ENCODE measurements at regions not wholly inside any gene's neighbourhood (a gene's known extent, or its start where the extent isn't known, plus 50 kb on each side); places are given as distances from the start of the nearest gene placed in this dataset.

DNA sequence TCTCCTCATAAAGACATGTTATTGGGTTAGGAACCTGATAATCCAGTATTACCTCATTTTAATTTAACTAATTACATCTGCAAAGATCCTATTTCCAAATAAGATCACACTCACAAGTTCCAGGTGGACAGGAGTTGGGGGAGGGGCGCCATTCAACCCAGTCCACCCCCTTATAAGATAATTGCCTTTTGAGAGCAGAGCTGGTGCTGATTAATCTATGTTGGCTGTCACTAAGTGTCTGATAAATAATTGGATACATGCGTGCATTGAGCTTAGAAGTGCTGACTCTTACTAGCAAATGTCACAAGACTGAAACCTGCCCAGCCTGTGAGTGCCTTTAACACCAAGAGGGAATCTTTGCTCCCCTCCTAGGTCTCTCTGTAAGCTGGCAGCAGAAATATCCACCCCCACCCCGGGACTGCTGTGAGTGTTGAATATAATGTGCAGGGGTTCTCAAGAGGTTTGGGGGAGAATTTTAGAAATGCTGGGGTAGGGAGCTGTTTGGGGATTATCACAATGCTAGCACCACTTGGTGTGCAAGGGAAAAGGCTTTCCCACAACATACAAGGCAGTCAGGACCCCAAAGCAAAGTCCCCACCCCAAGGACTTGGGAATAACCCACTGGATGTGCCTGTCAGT is 87.5 kb downstream of the ANKRD60 start:
- H3K36me3 ChIP-seq (ENCODE audit: insufficient read depth, low read length, poor library complexity, severe bottlenecking), result no peaks in the 10 kb centered on the region
- ChIA-PET CTCF (no interaction called here), POLR2A (ENCODE audit: low non-redundant PET) (no interaction called here)
- BruUV-seq (replicated peaks), result no TSS peak
- no peaks in the 10 kb centered on the region for H3K9me3 ChIP-seq (ENCODE audit: low read depth, low read length, poor library complexity, severe bottlenecking)
- H3K4me3 ChIP-seq (ENCODE audit: low read depth, low read length, poor library complexity, severe bottlenecking), result no peak overlapping the region
- peaks cover 18% of the 10 kb centered on the region for H3K27me3 ChIP-seq (replicated peaks; ENCODE audit: insufficient read depth, low read depth, low read length, poor library complexity)
- no peak for TF ChIP-seq EZH2 (IDR thresholded peaks at IDR 0.05; ENCODE audit: borderline replicate concordance, low read depth, low read length, poor library complexity, severe bottlenecking)
- TF ChIP-seq, protein P1, sequence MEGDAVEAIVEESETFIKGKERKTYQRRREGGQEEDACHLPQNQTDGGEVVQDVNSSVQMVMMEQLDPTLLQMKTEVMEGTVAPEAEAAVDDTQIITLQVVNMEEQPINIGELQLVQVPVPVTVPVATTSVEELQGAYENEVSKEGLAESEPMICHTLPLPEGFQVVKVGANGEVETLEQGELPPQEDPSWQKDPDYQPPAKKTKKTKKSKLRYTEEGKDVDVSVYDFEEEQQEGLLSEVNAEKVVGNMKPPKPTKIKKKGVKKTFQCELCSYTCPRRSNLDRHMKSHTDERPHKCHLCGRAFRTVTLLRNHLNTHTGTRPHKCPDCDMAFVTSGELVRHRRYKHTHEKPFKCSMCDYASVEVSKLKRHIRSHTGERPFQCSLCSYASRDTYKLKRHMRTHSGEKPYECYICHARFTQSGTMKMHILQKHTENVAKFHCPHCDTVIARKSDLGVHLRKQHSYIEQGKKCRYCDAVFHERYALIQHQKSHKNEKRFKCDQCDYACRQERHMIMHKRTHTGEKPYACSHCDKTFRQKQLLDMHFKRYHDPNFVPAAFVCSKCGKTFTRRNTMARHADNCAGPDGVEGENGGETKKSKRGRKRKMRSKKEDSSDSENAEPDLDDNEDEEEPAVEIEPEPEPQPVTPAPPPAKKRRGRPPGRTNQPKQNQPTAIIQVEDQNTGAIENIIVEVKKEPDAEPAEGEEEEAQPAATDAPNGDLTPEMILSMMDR (conservative IDR thresholded peaks at IDR 0.05; ENCODE audit: low read depth, low read length), result no peak
- no peak for DNase-seq (ENCODE audit: low spot score)
- H3K27ac ChIP-seq (ENCODE audit: low read depth, low read length, poor library complexity, severe bottlenecking), result no peak overlapping the region
- H3K4me1 ChIP-seq (ENCODE audit: insufficient read depth, low read length, poor library complexity, severe bottlenecking), result no peaks in the 10 kb centered on the region
- intact Hi-C loops (cut with micrococcal nuclease; ENCODE audit: unreplicated experiment), result no loop called here

DNA sequence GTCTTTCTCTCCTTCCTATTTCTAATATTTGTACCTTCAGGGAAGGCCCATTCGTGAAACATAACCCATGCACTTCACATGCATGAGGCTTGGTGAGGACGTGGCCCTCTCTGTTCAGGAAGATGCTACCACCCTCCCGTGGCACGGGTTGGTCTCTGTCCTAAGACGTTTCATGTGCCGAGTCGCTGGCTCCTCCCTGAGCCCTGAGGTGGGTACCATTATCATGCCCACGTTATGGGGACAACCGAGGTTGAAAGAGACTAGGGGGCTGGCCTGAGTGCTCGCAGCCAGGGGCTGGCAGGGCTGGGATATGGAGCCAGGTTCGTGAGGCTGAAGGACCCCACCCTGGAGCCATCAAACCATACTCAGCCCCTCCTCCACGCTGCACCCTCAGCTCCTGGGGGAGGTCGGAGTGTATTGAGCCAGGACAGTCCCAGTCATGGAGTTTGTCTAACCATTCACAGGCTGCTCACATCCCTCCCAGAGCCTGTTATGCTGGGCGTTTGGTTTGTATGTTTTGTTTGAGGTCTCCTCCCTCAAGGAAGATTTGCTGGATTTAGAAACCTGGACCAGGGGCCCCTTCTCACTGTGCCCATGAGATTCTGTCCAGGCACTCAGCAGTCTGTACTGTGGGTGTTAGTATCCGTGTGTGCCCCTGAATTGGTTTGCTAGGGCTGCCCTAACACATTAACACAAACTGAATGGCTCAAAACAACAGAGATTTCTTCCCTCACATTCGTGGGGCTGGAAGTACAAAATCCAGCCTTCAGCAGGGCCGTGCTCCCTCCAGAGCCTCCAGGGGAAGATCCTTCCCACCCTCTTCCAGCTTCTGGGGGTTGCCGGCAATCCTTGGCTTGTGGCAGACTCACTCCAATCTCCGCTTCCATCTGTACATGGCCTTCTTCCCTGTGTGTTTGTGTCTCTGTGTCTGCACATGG is 88.3 kb downstream of the ANKRD60 start:
- H3K27me3 ChIP-seq (replicated peaks; ENCODE audit: insufficient read depth, low read depth, low read length, poor library complexity), result peaks cover 26% of the 10 kb centered on the region
- H3K4me1 ChIP-seq (ENCODE audit: insufficient read depth, low read length, poor library complexity, severe bottlenecking), result no peaks in the 10 kb centered on the region
- intact Hi-C loops (cut with micrococcal nuclease; ENCODE audit: unreplicated experiment), result no loop called here
- ChIA-PET CTCF (no interaction called here), POLR2A (ENCODE audit: low non-redundant PET) (no interaction called here)
- no peaks in the 10 kb centered on the region for H3K9me3 ChIP-seq (ENCODE audit: low read depth, low read length, poor library complexity, severe bottlenecking)
- no peak for DNase-seq (ENCODE audit: low spot score)
- no peak overlapping the region for H3K4me3 ChIP-seq (ENCODE audit: low read depth, low read length, poor library complexity, severe bottlenecking)
- H3K36me3 ChIP-seq (ENCODE audit: insufficient read depth, low read length, poor library complexity, severe bottlenecking), result no peaks in the 10 kb centered on the region
- BruUV-seq (replicated peaks), result no TSS peak
- TF ChIP-seq, protein P1 (conservative IDR thresholded peaks at IDR 0.05; ENCODE audit: low read depth, low read length), result no peak
- TF ChIP-seq EZH2 (IDR thresholded peaks at IDR 0.05; ENCODE audit: borderline replicate concordance, low read depth, low read length, poor library complexity, severe bottlenecking), result no peak
- H3K27ac ChIP-seq (ENCODE audit: low read depth, low read length, poor library complexity, severe bottlenecking), result no peak overlapping the region

DNA sequence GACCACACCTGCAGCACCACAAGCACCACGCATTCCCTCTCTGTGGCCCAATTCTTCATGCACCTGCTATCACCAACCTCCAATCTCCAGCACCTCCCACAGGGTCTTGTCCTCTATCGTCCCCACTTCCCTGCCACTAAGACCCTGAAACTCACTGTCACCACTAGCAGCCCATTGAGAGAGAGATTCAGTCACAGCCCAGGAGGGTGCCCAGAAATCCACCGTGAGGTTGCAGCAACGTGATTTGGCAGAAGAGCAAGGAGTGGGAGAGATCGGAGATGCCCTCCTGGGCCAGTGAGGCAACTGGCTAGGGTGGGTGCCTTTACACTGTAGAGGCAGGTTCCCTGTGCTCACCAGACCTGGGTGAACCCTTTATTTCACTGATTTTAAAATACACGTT is 90.1 kb downstream of the ANKRD60 start:
- no peaks in the 10 kb centered on the region for H3K36me3 ChIP-seq (ENCODE audit: insufficient read depth, low read length, poor library complexity, severe bottlenecking)
- no peak overlapping the region for H3K4me3 ChIP-seq (ENCODE audit: low read depth, low read length, poor library complexity, severe bottlenecking)
- peaks cover 36% of the 10 kb centered on the region for H3K27me3 ChIP-seq (replicated peaks; ENCODE audit: insufficient read depth, low read depth, low read length, poor library complexity)
- intact Hi-C loops (cut with micrococcal nuclease; ENCODE audit: unreplicated experiment), result no loop called here
- ChIA-PET CTCF (no interaction called here), POLR2A (ENCODE audit: low non-redundant PET) (no interaction called here)
- no peaks in the 10 kb centered on the region for H3K4me1 ChIP-seq (ENCODE audit: insufficient read depth, low read length, poor library complexity, severe bottlenecking)
- TF ChIP-seq EZH2 (IDR thresholded peaks at IDR 0.05; ENCODE audit: borderline replicate concordance, low read depth, low read length, poor library complexity, severe bottlenecking), result no peak
- TF ChIP-seq, protein P1 (conservative IDR thresholded peaks at IDR 0.05; ENCODE audit: low read depth, low read length), result no peak
- BruUV-seq (replicated peaks), result no TSS peak
- H3K9me3 ChIP-seq (ENCODE audit: low read depth, low read length, poor library complexity, severe bottlenecking), result no peaks in the 10 kb centered on the region
- no peak overlapping the region for H3K27ac ChIP-seq (ENCODE audit: low read depth, low read length, poor library complexity, severe bottlenecking)
- DNase-seq (ENCODE audit: low spot score), result no peak
